H9 (cell line): ENCODE measurements at regions not wholly inside any gene's neighbourhood (a gene's known extent, or its start where the extent isn't known, plus 50 kb on each side); places are given as distances from the start of the nearest gene placed in this dataset.

Experiments used
- DNase-seq: peaks from one replicate; pipeline ENCODE4 v3.0.0-alpha.2; 2017
- H2AFZ ChIP-seq: one replicate; pipeline ENCODE4 v1.6.1; 2013; ENCODE audit warnings: mild to moderate bottlenecking, low read length, control low read depth, moderate library complexity
- H2AK5ac ChIP-seq: 2 replicates; pipeline ENCODE4 v1.6.1; 2013; ENCODE audit warnings: low read length, control low read depth, mixed read lengths; ENCODE audit not compliant: insufficient read length
- H2BK120ac ChIP-seq: one replicate; pipeline ENCODE4 v1.6.1; 2013; ENCODE audit warnings: low read depth, mild to moderate bottlenecking, low read length, control low read depth, inconsistent platforms; ENCODE audit not compliant: poor library complexity, severe bottlenecking
- H2BK12ac ChIP-seq: 2 replicates; pipeline ENCODE4 v1.6.1; 2013; ENCODE audit warnings: low read length, control low read depth, mixed read lengths, low read depth; ENCODE audit not compliant: insufficient read length
- H2BK15ac ChIP-seq: 2 replicates; pipeline ENCODE4 v1.6.1; 2013; ENCODE audit warnings: low read depth, low read length, control low read depth
- H2BK20ac ChIP-seq: one replicate; pipeline ENCODE4 v1.6.1; 2013; ENCODE audit warnings: low read depth, mild to moderate bottlenecking, low read length, control low read depth, inconsistent platforms; ENCODE audit not compliant: poor library complexity, severe bottlenecking
- H2BK5ac ChIP-seq: 2 replicates; pipeline ENCODE4 v1.6.1; 2013; ENCODE audit warnings: low read length, control low read depth, mixed read lengths; ENCODE audit not compliant: insufficient read length
- H3K14ac ChIP-seq: 2 replicates; pipeline ENCODE4 v1.6.1; 2013; ENCODE audit warnings: low read length, control low read depth; ENCODE audit not compliant: insufficient read depth
- H3K18ac ChIP-seq: 2 replicates; pipeline ENCODE4 v1.6.1; 2013; ENCODE audit warnings: low read depth, mild to moderate bottlenecking, mixed read lengths, low read length, control low read depth; ENCODE audit not compliant: insufficient read length
- H3K23ac ChIP-seq: 2 replicates; pipeline ENCODE4 v1.6.1; 2013; ENCODE audit warnings: low read length, control low read depth, mixed read lengths, low read depth; ENCODE audit not compliant: insufficient read length
- H3K23me2 ChIP-seq: 2 replicates; pipeline ENCODE4 v1.6.1; 2013; ENCODE audit warnings: low read depth, mild to moderate bottlenecking, mixed read lengths, low read length, control low read depth; ENCODE audit not compliant: insufficient read length, poor library complexity, severe bottlenecking
- H3K27ac ChIP-seq: 2 replicates; pipeline ENCODE4 v1.5.1; 2013; ENCODE audit warnings: low read length, control low read depth, mixed read lengths, low read depth; ENCODE audit not compliant: insufficient read length
- H3K27me3 ChIP-seq: 2 replicates; pipeline ENCODE4 v1.6.1; 2013; ENCODE audit warnings: low read length, control low read depth, inconsistent platforms; ENCODE audit not compliant: insufficient read depth
- H3K4ac ChIP-seq: 2 replicates; pipeline ENCODE4 v1.6.1; 2013; ENCODE audit warnings: low read depth, mild to moderate bottlenecking, control low read depth, inconsistent platforms, low read length, moderate library complexity
- H3K4me1 ChIP-seq: 2 replicates; pipeline ENCODE4 v1.6.1; 2013; ENCODE audit warnings: low read length, control low read depth, inconsistent platforms; ENCODE audit not compliant: insufficient read depth
- H3K4me2 ChIP-seq: 2 replicates; pipeline ENCODE4 v1.6.1; 2013; ENCODE audit warnings: low read length, control low read depth, mixed read lengths; ENCODE audit not compliant: insufficient read length, insufficient read depth
- H3K56ac ChIP-seq: 2 replicates; pipeline ENCODE4 v1.6.1; 2013; ENCODE audit warnings: low read depth, mild to moderate bottlenecking, mixed read lengths, low read length, control low read depth; ENCODE audit not compliant: insufficient read length
- H3K79me1 ChIP-seq: 2 replicates; pipeline ENCODE4 v1.6.1; 2013; ENCODE audit warnings: low read depth, mild to moderate bottlenecking, moderate library complexity, low read length, control low read depth, inconsistent platforms; ENCODE audit not compliant: insufficient read depth, poor library complexity, severe bottlenecking
- H3K79me2 ChIP-seq: 2 replicates; pipeline ENCODE4 v1.6.1; 2013; ENCODE audit warnings: low read length, control low read depth, inconsistent platforms; ENCODE audit not compliant: insufficient read depth
- H3K9ac ChIP-seq: 2 replicates; pipeline ENCODE4 v1.6.1; 2013; ENCODE audit warnings: low read length, control low read depth, mixed read lengths; ENCODE audit not compliant: insufficient read length; ENCODE audit errors: extremely low read depth
- H3K9me3 ChIP-seq: one replicate; pipeline ENCODE4 v1.6.1; 2013; ENCODE audit warnings: low read depth, low read length, inconsistent platforms; ENCODE audit not compliant: control insufficient read depth
- H3T11ph ChIP-seq: one replicate; pipeline ENCODE4 v1.6.1; 2013; ENCODE audit warnings: mild to moderate bottlenecking, low read length, control low read depth, inconsistent platforms
- H4K20me1 ChIP-seq: one replicate; pipeline ENCODE4 v1.6.1; 2013; ENCODE audit not compliant: control insufficient read depth, insufficient read length, insufficient read depth
- H4K5ac ChIP-seq: 2 replicates; pipeline ENCODE4 v1.6.1; 2013; ENCODE audit warnings: low read depth, mild to moderate bottlenecking, mixed read lengths, low read length, control low read depth; ENCODE audit not compliant: insufficient read length
- H4K8ac ChIP-seq: replicated peaks from 2 replicates; pipeline ENCODE4 v1.6.1; 2013; ENCODE audit warnings: low read length, control low read depth, mixed read lengths, low read depth; ENCODE audit not compliant: insufficient read length
- H4K91ac ChIP-seq: 2 replicates; pipeline ENCODE4 v1.6.1; 2013; ENCODE audit warnings: low read depth, mild to moderate bottlenecking, moderate library complexity, mixed read lengths, low read length, control low read depth; ENCODE audit not compliant: insufficient read length
- H3K27ac Mint-ChIP-seq, 3 experiments: 2 replicates in 2 of 3; 3 replicates in 1 of 3; pipeline ENCODE4 v1.8.0; 2020 to 2021; ENCODE audit warnings: mixed read lengths in 3 of 3, mild to moderate bottlenecking in 1 of 3, moderate library complexity in 1 of 3
- H3K27me3 Mint-ChIP-seq: 2 replicates; pipeline ENCODE4 v1.8.0; 2021; ENCODE audit warnings: low read depth, mild to moderate bottlenecking, moderate library complexity, mixed read lengths
- H3K36me3 Mint-ChIP-seq, 3 experiments: 2 replicates in 2 of 3; 3 replicates in 1 of 3; pipeline ENCODE4 v1.8.0; 2020 to 2021; ENCODE audit warnings: low read depth in 3 of 3, mixed read lengths in 3 of 3; ENCODE audit not compliant: insufficient read depth in 1 of 3
- H3K4me1 Mint-ChIP-seq, 2 experiments: 2 replicates each; pipeline ENCODE4 v1.8.0; 2020; ENCODE audit warnings: mixed read lengths in 2 of 2
- H3K4me3 Mint-ChIP-seq, 2 experiments: 2 replicates in 1 of 2; 3 replicates in 1 of 2; pipeline ENCODE4 v1.8.0; 2020 to 2021; ENCODE audit warnings: mild to moderate bottlenecking in 2 of 2, mixed read lengths in 2 of 2, moderate library complexity in 1 of 2
- H3K9me3 Mint-ChIP-seq, 2 experiments: 2 replicates in 1 of 2; 3 replicates in 1 of 2; pipeline ENCODE4 v1.8.0; 2020; ENCODE audit warnings: mild to moderate bottlenecking in 2 of 2, mixed read lengths in 2 of 2, moderate library complexity in 1 of 2
- CTCF ChIP-seq: fragments of 200-600 bp; sonication (generic); conservative IDR thresholded peaks from 3 replicates; pipeline ENCODE4 v1.8.0; 2021; ENCODE audit warnings: antibody characterized with exemption, mild to moderate bottlenecking
- WGBS: extraction: QIAGEN DNeasy Blood & Tissue Kit; methylation state at CpG from one replicate; pipeline ENCODE4 v1.1.7; 2013; ENCODE audit warnings: missing lambda C conversion rate, low lambda C conversion rate, mixed read lengths; ENCODE audit not compliant: insufficient read length; ENCODE audit errors: extremely low coverage; 5-methylcytosine and 5-hydroxymethylcytosine counted together

- H3K27me3 Mint-ChIP-seq = no peaks in the 10 kb centered on the region
- Histone ChIP-seq H3K79me1 (no peaks in the 10 kb centered on the region), H3T11ph (no peak overlapping the region), H3K27ac (no peak overlapping the region), H2BK120ac (no peak overlapping the region), H3K4me2 (no peak overlapping the region), H4K91ac (no peak overlapping the region), H3K23me2 (no peaks in the 10 kb centered on the region), H3K23ac (no peak overlapping the region), H4K5ac (no peak overlapping the region), H3K79me2 (no peaks in the 10 kb centered on the region), H3K9ac (no peak overlapping the region), H2AK5ac (no peak overlapping the region), H2BK15ac (no peak overlapping the region), H3K27me3 (no peaks in the 10 kb centered on the region), H2BK12ac (no peak overlapping the region), H3K18ac (no peak overlapping the region), H3K9me3 (no peaks in the 10 kb centered on the region), H2AFZ (no peak overlapping the region), H2BK5ac (no peak overlapping the region), H3K14ac (no peak overlapping the region), H3K56ac (no peak overlapping the region), H2BK20ac (no peak overlapping the region), H3K4me1 (no peaks in the 10 kb centered on the region), H3K4ac (no peak overlapping the region), H4K8ac (no peak overlapping the region), H4K20me1 (no peaks in the 10 kb centered on the region)
- no peaks in the 10 kb centered on the region for H3K4me1 Mint-ChIP-seq
- H3K9me3 Mint-ChIP-seq = no peaks in the 10 kb centered on the region
- no peak for TF ChIP-seq CTCF
- DNase-seq = no peak
- no peak overlapping the region for H3K4me3 Mint-ChIP-seq
- no CpG with 5 or more reads among the region's 2 CpGs for WGBS
- no peak overlapping the region for H3K27ac Mint-ChIP-seq
- H3K36me3 Mint-ChIP-seq = no peaks in the 10 kb centered on the region
Observed at GRCh38 chr10:23777153-23777552, 338.3 kb downstream of the OTUD1 start.
